NB4 (cell line): ENCODE measurements at regions not wholly inside any gene's neighbourhood (a gene's known extent, or its start where the extent isn't known, plus 50 kb on each side); places are given as distances from the start of the nearest gene placed in this dataset.

ENCODE experiments used
- CTCF ChIP-seq: IDR thresholded peaks from one replicate; pipeline ENCODE4 v1.5.1; 2012; ENCODE audit warnings: low read depth, low read length
- POLR2A ChIP-seq: IDR thresholded peaks from 2 replicates; pipeline ENCODE4 v1.6.1; 2011; ENCODE audit warnings: mild to moderate bottlenecking; ENCODE audit not compliant: insufficient read length; ENCODE audit errors: extremely low read depth

- no peak for TF ChIP-seq CTCF
- no peak for TF ChIP-seq POLR2A
Measured at GRCh38 chr14:40402957-40403356, 970.7 kb upstream of the FBXO33 start.
